Breast epithelium (tissue), 4 donors: ENCODE measurements at regions not wholly inside any gene's neighbourhood (a gene's known extent, or its start where the extent isn't known, plus 50 kb on each side); places are given as distances from the start of the nearest gene placed in this dataset.
A peak's percentile ranks its signal among the peaks of the same experiment; 100 is the strongest.
"Not testable (repeated sequence)": the region's sequence is repeated elsewhere in the genome, so short reads cannot be mapped to it uniquely, and the experiment has no call there.

Experiments
- DNase-seq, 2 donors: peaks; one replicate each; pipeline ENCODE4 v3.0.0-alpha.2; 2019; ENCODE audit warnings: low spot score in 2 of 2
- H3K27ac ChIP-seq, 2 donors: fragments of 200-600 bp; sonication (generic) in 1 of 2; one replicate each; pipeline ENCODE4 v1.5.1; 2016 to 2019; ENCODE audit warnings: mild to moderate bottlenecking in 1 of 2
- H3K27me3 ChIP-seq, 2 donors: fragments of 200-600 bp; sonication (generic) in 1 of 2; one replicate each; pipeline versions ENCODE4 v1.5.1 to v1.6.0; 2017 to 2019; ENCODE audit warnings: control low read depth in 1 of 2, mild to moderate bottlenecking in 1 of 2
- H3K36me3 ChIP-seq: fragments of 200-600 bp; one replicate; pipeline ENCODE4 v1.5.1; 2019
- H3K4me1 ChIP-seq, 2 donors: fragments of 200-600 bp; sonication (generic); one replicate each; pipeline ENCODE4 v1.5.1; 2016 to 2019; ENCODE audit warnings: control low read depth in 1 of 2
- H3K4me3 ChIP-seq, 3 donors: fragments of 200-600 bp; sonication (generic); 1 replicate in 2 of 3; 2 replicates in 1 of 3; pipeline ENCODE4 v1.5.1; 2016 to 2019; ENCODE audit warnings: mild to moderate bottlenecking in 3 of 3, moderate library complexity in 2 of 3
- H3K9me3 ChIP-seq, 2 donors: fragments of 200-600 bp; sonication (generic) in 1 of 2; one replicate each; pipeline ENCODE4 v1.5.1; 2016 to 2019; ENCODE audit warnings: control low read depth in 1 of 2
- CTCF ChIP-seq, 3 donors: fragments of 450-650 bp; IDR thresholded peaks; one replicate each; pipeline ENCODE4 v1.5.1; 2016 to 2017; ENCODE audit warnings: antibody characterized with exemption in 3 of 3, mild to moderate bottlenecking in 3 of 3, moderate library complexity in 3 of 3
- POLR2A ChIP-seq: fragments of 450-650 bp; IDR thresholded peaks from one replicate; pipeline ENCODE4 v1.6.1; 2016; ENCODE audit warnings: antibody characterized with exemption, mild to moderate bottlenecking, moderate library complexity
- POLR2AphosphoS5 ChIP-seq, 3 donors: sonication (generic); formaldehyde crosslinking; IDR thresholded peaks; one replicate each; pipeline ENCODE4 v1.6.1; 2017; ENCODE audit warnings: antibody characterized with exemption in 3 of 3
- intact Hi-C: fragments of 100-400 bp; cut with DNase I; formaldehyde crosslinking; loops from one replicate; pipeline ENCODE4 v1.15.1; 2023; ENCODE audit warnings: low total_unique reads

GRCh38 chr1:100646001-100646400 is 73.5 kb upstream of the VCAM1 start:
- Histone ChIP-seq H3K36me3 (no peaks in the 10 kb centered on the region), H3K27ac (peak overlapping the region in 1 of 2 donors; percentile 43), H3K27me3 (no peaks in the 10 kb centered on the region), H3K4me3 (no peak overlapping the region), H3K9me3 (peaks cover 0 to 5% of the 10 kb centered on the region in 2 donors), H3K4me1 (no peaks in the 10 kb centered on the region)
- TF ChIP-seq POLR2A (no peak), POLR2AphosphoS5 (IDR thresholded peaks at IDR 0.05) (no peak), CTCF (IDR thresholded peaks at IDR 0.05) (no peak)
- intact Hi-C loops, result no loop called here
- DNase-seq, result no peak

- no peak overlapping the region for H3K27ac ChIP-seq
- no peak for DNase-seq
- peaks cover 0 to 9% of the 10 kb centered on the region in 2 donors for H3K9me3 ChIP-seq
- no peak overlapping the region for H3K4me3 ChIP-seq
- no peak for TF ChIP-seq CTCF (IDR thresholded peaks at IDR 0.05)
- no peaks in the 10 kb centered on the region for H3K36me3 ChIP-seq
- H3K4me1 ChIP-seq, result no peaks in the 10 kb centered on the region
- H3K27me3 ChIP-seq, result no peaks in the 10 kb centered on the region
- intact Hi-C loops, result no loop called here
Measured at GRCh38 chr1:100649146-100649545, 70.4 kb upstream of the VCAM1 start.

GRCh38 chr1:100657876-100658715 is 61.4 kb upstream of the VCAM1 start:
- H3K27ac ChIP-seq, result no peak overlapping the region
- H3K4me1 ChIP-seq, result no peaks in the 10 kb centered on the region
- no peaks in the 10 kb centered on the region for H3K27me3 ChIP-seq
- no peak for TF ChIP-seq POLR2A
- TF ChIP-seq POLR2AphosphoS5 (IDR thresholded peaks at IDR 0.05), result no peak
- no peak for TF ChIP-seq CTCF (IDR thresholded peaks at IDR 0.05)
- intact Hi-C loops, result no loop called here
- H3K36me3 ChIP-seq, result no peaks in the 10 kb centered on the region
- H3K4me3 ChIP-seq, result no peak overlapping the region
- H3K9me3 ChIP-seq, result peaks cover 0 to 4% of the 10 kb centered on the region in 2 donors
- no peak for DNase-seq

GRCh38 chr1:100658716-100659026 is 60.9 kb upstream of the VCAM1 start:
- Histone ChIP-seq H3K27me3 (no peaks in the 10 kb centered on the region), H3K4me1 (no peaks in the 10 kb centered on the region), H3K27ac (no peak overlapping the region), H3K9me3 (peaks cover 0 to 1% of the 10 kb centered on the region in 2 donors), H3K4me3 (no peak overlapping the region), H3K36me3 (no peaks in the 10 kb centered on the region)
- DNase-seq, result no peak
- TF ChIP-seq POLR2AphosphoS5 (IDR thresholded peaks at IDR 0.05) (no peak), CTCF (IDR thresholded peaks at IDR 0.05) (no peak), POLR2A (no peak)
- intact Hi-C loops, result no loop called here

- H3K27me3 ChIP-seq, result no peaks in the 10 kb centered on the region
- TF ChIP-seq POLR2AphosphoS5 (IDR thresholded peaks at IDR 0.05) (no peak), POLR2A (no peak)
- no peaks in the 10 kb centered on the region for H3K9me3 ChIP-seq
- H3K4me1 ChIP-seq, result no peaks in the 10 kb centered on the region
- no peak for DNase-seq
- H3K27ac ChIP-seq, result no peak overlapping the region
- no peaks in the 10 kb centered on the region for H3K36me3 ChIP-seq
- no peak overlapping the region for H3K4me3 ChIP-seq
- intact Hi-C loops, result no loop called here
Measured at GRCh38 chr1:100661176-100661575, 58.4 kb upstream of the VCAM1 start.

GRCh38 chr1:100668494-100668893 is 51.0 kb upstream of the VCAM1 start:
- H3K9me3 ChIP-seq, H3K27me3 ChIP-seq, H3K4me1 ChIP-seq, DNase-seq, H3K36me3 ChIP-seq, intact Hi-C loops, H3K4me3 ChIP-seq, H3K27ac ChIP-seq: not testable (repeated sequence)
